ENCODE measurements at regions not wholly inside any gene's neighbourhood (a gene's known extent, or its start where the extent isn't known, plus 50 kb on each side); places are given as distances from the start of the nearest gene placed in this dataset.

DNA sequence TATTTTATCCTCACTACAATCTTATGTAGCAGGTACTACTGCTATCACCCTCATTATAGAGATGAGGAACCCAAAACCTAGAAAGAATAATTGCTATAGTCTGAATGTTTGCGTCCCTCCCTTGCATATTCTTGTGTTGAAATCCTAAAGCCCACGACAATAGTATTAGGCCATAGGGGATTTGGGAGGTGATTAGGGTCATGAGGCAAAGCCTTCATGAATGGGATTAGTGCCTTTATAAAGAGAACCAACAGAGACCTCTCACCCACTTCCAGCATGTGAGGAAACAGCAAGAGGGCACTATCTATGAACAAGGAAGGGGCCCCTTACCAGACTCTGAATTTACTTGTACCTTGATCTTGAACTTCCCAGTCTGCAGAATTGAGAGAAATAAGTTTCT, 500.3 kb upstream of the FAM98A start:
- TF ChIP-seq CTCF (IDR thresholded peaks at IDR 0.05): no peak
- no peak for TF ChIP-seq POLR2A (IDR thresholded peaks at IDR 0.05)
